GM23338 (cell line): ENCODE measurements at regions not wholly inside any gene's neighbourhood (a gene's known extent, or its start where the extent isn't known, plus 50 kb on each side); places are given as distances from the start of the nearest gene placed in this dataset.

Source experiments
- CTCF ChIP-seq, 2 experiments: fragments of 200-600 bp in 1 of 2; sonication (generic) in 1 of 2; conservative IDR thresholded peaks; 2 replicates each; pipeline versions ENCODE4 v1.5.1 to v1.6.1; 2016 to 2017; ENCODE audit warnings: antibody characterized with exemption in 2 of 2, low read depth in 2 of 2, mild to moderate bottlenecking in 2 of 2, moderate library complexity in 1 of 2
- EZH2 ChIP-seq: fragments of 200-600 bp; sonication (generic); IDR thresholded peaks from one replicate; pipeline ENCODE4 v1.8.0; 2017; ENCODE audit warnings: antibody characterized with exemption, mild to moderate bottlenecking, low read depth; ENCODE audit not compliant: unreplicated experiment

GRCh38 chr5:42059291-42059690 is 134.2 kb downstream of the FBXO4 start:
- TF ChIP-seq EZH2, result no peak
- TF ChIP-seq CTCF (conservative IDR thresholded peaks at IDR 0.05; ENCODE audit: low read depth in 2 of 2), result no peak
